IMR-90 (cell line): ENCODE measurements at regions not wholly inside any gene's neighbourhood (a gene's known extent, or its start where the extent isn't known, plus 50 kb on each side); places are given as distances from the start of the nearest gene placed in this dataset.

ENCODE experiments used
- ATAC-seq: fragments of 200-7000 bp; cut with Tn5 transposase; 2 replicates; pipeline ENCODE4 v1.9.1; 2020; ENCODE audit warnings: low read depth, mild to moderate bottlenecking, moderate library complexity
- BruUV-seq: library from RNA; stranded (reverse); fragments of 400-500 nt; replicated peaks from 2 replicates; lab custom pipeline; 2021; lab: Mats Ljungman, UMichigan
- CTCF ChIA-PET: fragments of 300-600 bp; formaldehyde crosslinking; extraction: SDS; loops from one replicate; lab custom pipeline; 2021; ENCODE audit warnings: antibody characterized with exemption; lab: Yijun Ruan, JAX
- POLR2A ChIA-PET: fragments of 300-600 bp; sonication (Branson Sonifier 250); formaldehyde crosslinking; loops from one replicate; lab custom pipeline; 2022; ENCODE audit warnings: antibody characterized with exemption; ENCODE audit not compliant: unreplicated experiment; lab: Charles Lee
- DNase-seq: peaks from one replicate; pipeline ENCODE4 v3.0.0; 2013
- H2AFZ ChIP-seq: replicated peaks from 2 replicates; pipeline ENCODE3; 2013; ENCODE audit warnings: low read length, mild to moderate bottlenecking; ENCODE audit not compliant: poor library complexity
- H2AK5ac ChIP-seq: 2 replicates; pipeline ENCODE4 v1.6.1; 2013; ENCODE audit warnings: low read depth, low read length, inconsistent platforms
- H2AK9ac ChIP-seq: replicated peaks from 2 replicates; pipeline ENCODE3; 2013; ENCODE audit warnings: mild to moderate bottlenecking, low read depth, low read length, moderate library complexity; ENCODE audit not compliant: poor library complexity
- H2BK120ac ChIP-seq: 2 replicates; pipeline ENCODE4 v1.6.1; 2013; ENCODE audit warnings: low read depth, low read length, inconsistent platforms
- H2BK15ac ChIP-seq: 3 replicates; pipeline ENCODE4 v1.6.1; 2013; ENCODE audit warnings: low read depth, low read length, inconsistent platforms
- H2BK20ac ChIP-seq: 2 replicates; pipeline ENCODE4 v1.6.1; 2013; ENCODE audit warnings: low read depth, mild to moderate bottlenecking, inconsistent platforms, low read length, moderate library complexity
- H2BK5ac ChIP-seq: 2 replicates; pipeline ENCODE4 v1.6.1; 2013; ENCODE audit warnings: mild to moderate bottlenecking, low read depth, low read length, inconsistent platforms; ENCODE audit not compliant: poor library complexity, severe bottlenecking
- H3K14ac ChIP-seq: replicated peaks from 2 replicates; pipeline ENCODE4 v1.6.1; 2013; ENCODE audit warnings: low read depth, low read length, inconsistent platforms
- H3K18ac ChIP-seq: 2 replicates; pipeline ENCODE4 v1.6.1; 2013; ENCODE audit warnings: low read depth, low read length, control low read depth
- H3K23ac ChIP-seq: 2 replicates; pipeline ENCODE4 v1.6.1; 2013; ENCODE audit warnings: low read depth, low read length, inconsistent platforms
- H3K27ac ChIP-seq: 2 replicates; pipeline ENCODE4 v1.5.1; 2013; ENCODE audit warnings: mild to moderate bottlenecking, control low read depth, low read length; ENCODE audit not compliant: insufficient read depth
- H3K27me3 ChIP-seq: 2 replicates; pipeline ENCODE4 v1.6.1; 2013; ENCODE audit warnings: low read length; ENCODE audit not compliant: control insufficient read depth, insufficient read depth
- H3K36me3 ChIP-seq: 2 replicates; pipeline ENCODE4 v1.6.1; 2013; ENCODE audit warnings: low read length, mixed read lengths; ENCODE audit not compliant: control insufficient read depth, insufficient read depth
- H3K4ac ChIP-seq: 2 replicates; pipeline ENCODE4 v1.6.1; 2013; ENCODE audit warnings: low read depth, low read length, inconsistent platforms
- H3K4me1 ChIP-seq: 2 replicates; pipeline ENCODE4 v1.6.1; 2013; ENCODE audit warnings: low read length, mixed read lengths; ENCODE audit not compliant: control insufficient read depth, insufficient read depth
- H3K4me2 ChIP-seq: 2 replicates; pipeline ENCODE4 v1.6.1; 2013; ENCODE audit warnings: low read depth, mild to moderate bottlenecking, control low read depth, low read length, moderate library complexity
- H3K4me3 ChIP-seq: 2 replicates; pipeline ENCODE4 v1.5.1; 2013; ENCODE audit warnings: low read depth, mild to moderate bottlenecking, control low read depth, low read length, moderate library complexity; ENCODE audit not compliant: insufficient read depth
- H3K56ac ChIP-seq: 2 replicates; pipeline ENCODE4 v1.6.1; 2013; ENCODE audit warnings: low read length, inconsistent platforms; ENCODE audit not compliant: insufficient read depth; ENCODE audit errors: extremely low read depth
- H3K79me1 ChIP-seq, 2 experiments: 2 replicates each; pipeline ENCODE4 v1.6.1; 2013; ENCODE audit warnings: low read length in 2 of 2, inconsistent platforms in 1 of 2, low read depth in 1 of 2
- H3K9ac ChIP-seq: 2 replicates; pipeline ENCODE4 v1.6.1; 2013; ENCODE audit warnings: low read depth, low read length, control low read depth
- H3K9me1 ChIP-seq: 2 replicates; pipeline ENCODE4 v1.6.1; 2013; ENCODE audit warnings: low read length, inconsistent platforms; ENCODE audit not compliant: insufficient read depth
- H3K9me3 ChIP-seq: 2 replicates; pipeline ENCODE4 v1.6.1; 2013; ENCODE audit warnings: low read length; ENCODE audit not compliant: control insufficient read depth, insufficient read depth
- H4K20me1 ChIP-seq: 2 replicates; pipeline ENCODE4 v1.6.1; 2013; ENCODE audit warnings: low read length, inconsistent platforms; ENCODE audit not compliant: insufficient read depth
- H4K5ac ChIP-seq: 2 replicates; pipeline ENCODE4 v1.6.1; 2013; ENCODE audit warnings: mild to moderate bottlenecking, low read depth, low read length, control low read depth
- H4K8ac ChIP-seq, 2 experiments: 2 replicates each; pipeline ENCODE4 v1.6.1; 2013; ENCODE audit warnings: low read depth in 2 of 2, low read length in 2 of 2, control low read depth in 1 of 2, inconsistent platforms in 1 of 2
- H4K91ac ChIP-seq: 2 replicates; pipeline ENCODE4 v1.6.1; 2013; ENCODE audit warnings: low read depth, low read length, inconsistent platforms; ENCODE audit not compliant: insufficient read depth
- CHD1 ChIP-seq: IDR thresholded peaks from 2 replicates; pipeline ENCODE4 v1.6.1; 2012; ENCODE audit warnings: low read depth, low read length, improper control_type of control experiment
- WGBS, 2 experiments: methylation state at CpG; one replicate each; pipeline versions ENCODE4 v1.1.5 to v1.1.7; 2013; ENCODE audit warnings: missing lambda C conversion rate in 2 of 2; ENCODE audit not compliant: insufficient read length in 1 of 2; ENCODE audit errors: extremely low coverage in 2 of 2; 5-methylcytosine and 5-hydroxymethylcytosine counted together
- dilution Hi-C: fragments of 300-500 bp; cut with HindIII; formaldehyde crosslinking; loops from one replicate; pipeline ENCODE4 v1.14.3; 2018; ENCODE audit warnings: low sequenced_read_pairs; ENCODE audit not compliant: unreplicated experiment
- in situ Hi-C: fragments of 300-500 bp; cut with MboI; formaldehyde crosslinking; loops from 3 replicates; pipeline ENCODE4 v1.14.3; 2019; ENCODE audit warnings: low sequenced_read_pairs, inconsistent platforms, mixed read lengths
- intact Hi-C: fragments of 100-400 bp; cut with micrococcal nuclease; formaldehyde crosslinking; loops from 2 replicates; pipeline ENCODE4 v1.10.0; 2022

- intact Hi-C loops, result no loop called here
- no peak for TF ChIP-seq CHD1
- H3K4me3 ChIP-seq, result no peak overlapping the region
- no peak overlapping the region for H3K14ac ChIP-seq
- no peaks in the 10 kb centered on the region for H3K79me1 ChIP-seq
- no peak overlapping the region for H3K9ac ChIP-seq
- H3K36me3 ChIP-seq, result no peaks in the 10 kb centered on the region
- peaks cover 10% of the 10 kb centered on the region; the same call in 1 of the 2 replicates for H3K9me3 ChIP-seq
- WGBS, 2 experiments, result 40% methylated on average over 1 of the region's 6 CpGs; no CpG with 5 or more reads in 1 of the 2 experiments
- no peak overlapping the region for H3K18ac ChIP-seq
- no TSS peak for BruUV-seq
- H3K4me1 ChIP-seq, result no peaks in the 10 kb centered on the region
- DNase-seq (no peak), ATAC-seq (no peak)
- POLR2A ChIA-PET, result no interaction called here
- H3K27ac ChIP-seq, result no peak overlapping the region
- H2AK9ac ChIP-seq, result no peak overlapping the region
- H3K27me3 ChIP-seq, result no peaks in the 10 kb centered on the region
- no peak overlapping the region for H3K56ac ChIP-seq
- in situ Hi-C loops, result no loop called here
- H3K4me2 ChIP-seq, result no peak overlapping the region
- no peak overlapping the region for H2BK20ac ChIP-seq
- CTCF ChIA-PET, result no interaction called here
- H2AK5ac ChIP-seq, result no peak overlapping the region
- H4K5ac ChIP-seq, result no peak overlapping the region
- no peaks in the 10 kb centered on the region for H3K9me1 ChIP-seq
- no peak overlapping the region for H3K4ac ChIP-seq
- H2BK5ac ChIP-seq, result no peak overlapping the region
- H4K91ac ChIP-seq, result no peak overlapping the region
- no peaks in the 10 kb centered on the region for H4K20me1 ChIP-seq
- no peak overlapping the region for H2BK120ac ChIP-seq
- no peak overlapping the region for H3K23ac ChIP-seq
- no peak overlapping the region for H2AFZ ChIP-seq
- dilution Hi-C loops, result no loop called here
- H2BK15ac ChIP-seq, result no peak overlapping the region
- H4K8ac ChIP-seq, result no peak overlapping the region
Observed at GRCh38 chr2:104318001-104318665, 535.8 kb upstream of the POU3F3 start.
